Suppressor macrophage (primary cell): ENCODE measurements at regions not wholly inside any gene's neighbourhood (a gene's known extent, or its start where the extent isn't known, plus 50 kb on each side); places are given as distances from the start of the nearest gene placed in this dataset.

Experiments used
- DNase-seq, 4 experiments: peaks; one replicate each; pipeline ENCODE4 v3.0.0-alpha.2; 2020 to 2022

GRCh38 chr9:14391620-14392019, 77.7 kb upstream of the NFIB start:
- DNase-seq: no peak

- DNase-seq: no peak
Observed at GRCh38 chr9:14389657-14390056, 75.7 kb upstream of the NFIB start.

- DNase-seq: no peak
Observed at GRCh38 chr9:14389146-14389545, 75.2 kb upstream of the NFIB start.

- no peak for DNase-seq
Observed at GRCh38 chr9:14383773-14384172, 69.8 kb upstream of the NFIB start.

- DNase-seq: no peak
Observed at GRCh38 chr9:14383294-14383693, 69.4 kb upstream of the NFIB start.

- DNase-seq: no peak
Observed at GRCh38 chr9:14380061-14380836, 66.3 kb upstream of the NFIB start.

- no peak for DNase-seq
Observed at GRCh38 chr9:14379280-14379679, 65.3 kb upstream of the NFIB start.

GRCh38 chr9:14373706-14374105, 59.8 kb upstream of the NFIB start:
- DNase-seq: no peak

- no peak for DNase-seq
Observed at GRCh38 chr9:14373336-14373666, 59.4 kb upstream of the NFIB start.

GRCh38 chr9:14372437-14373335, 58.7 kb upstream of the NFIB start:
- DNase-seq: no peak

GRCh38 chr9:14369011-14369410, 55.1 kb upstream of the NFIB start:
- no peak for DNase-seq

GRCh38 chr9:14366076-14366475, 52.1 kb upstream of the NFIB start:
- no peak for DNase-seq

GRCh38 chr9:14365670-14366069, 51.7 kb upstream of the NFIB start:
- DNase-seq: no peak
